Activated CD4-positive, alpha-beta T cell treated with anti-CD3 and anti-CD28 coated beads, Interleukin-2, Interleukin-6, amounts not matched to agents 100 ng/mL and 50 ng/mL, durations not matched to agents 16 hours and 8 hours (primary cell): ENCODE measurements at regions not wholly inside any gene's neighbourhood (a gene's known extent, or its start where the extent isn't known, plus 50 kb on each side); places are given as distances from the start of the nearest gene placed in this dataset.
"Not testable (repeated sequence)": the region's sequence is repeated elsewhere in the genome, so short reads cannot be mapped to it uniquely, and the experiment has no call there.

Experiments
- DNase-seq: peaks from one replicate; pipeline ENCODE4 v3.0.0-alpha.2; 2020

DNA sequence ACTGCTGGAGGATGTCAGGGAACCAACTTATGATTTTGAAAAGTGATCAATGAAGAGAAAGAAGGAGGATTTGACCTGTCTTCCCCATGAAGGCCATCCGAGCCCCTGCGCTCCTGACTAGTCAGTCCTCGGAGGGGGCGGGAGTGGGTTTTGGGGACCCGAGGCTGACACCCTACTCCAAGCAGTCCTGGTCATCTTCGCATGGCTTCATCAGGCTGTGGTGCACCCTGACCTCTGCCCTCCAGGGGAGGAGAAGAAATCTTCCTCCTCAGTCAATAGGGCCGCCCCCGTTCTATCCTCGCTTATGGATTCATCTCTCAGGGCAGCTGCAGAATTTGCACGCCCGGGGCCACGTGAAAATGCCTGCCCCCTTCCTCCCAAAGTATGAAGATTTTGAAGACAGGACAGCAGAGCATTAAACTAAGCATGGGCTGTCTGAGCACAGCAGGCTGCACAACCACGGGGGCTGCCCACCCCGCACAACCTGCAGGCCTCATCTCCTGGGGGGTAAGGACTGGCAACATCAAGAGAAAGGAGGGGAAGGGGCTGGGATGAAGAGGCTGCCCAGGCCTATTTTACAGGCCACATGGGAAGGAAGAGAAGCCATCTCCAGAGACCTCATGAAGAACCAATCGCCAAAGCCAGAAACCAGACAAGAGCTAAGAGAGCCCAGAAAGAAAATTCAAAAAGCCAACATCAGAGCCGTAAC, 138.1 kb upstream of the PHACTR3 start:
- DNase-seq = no peak

DNA sequence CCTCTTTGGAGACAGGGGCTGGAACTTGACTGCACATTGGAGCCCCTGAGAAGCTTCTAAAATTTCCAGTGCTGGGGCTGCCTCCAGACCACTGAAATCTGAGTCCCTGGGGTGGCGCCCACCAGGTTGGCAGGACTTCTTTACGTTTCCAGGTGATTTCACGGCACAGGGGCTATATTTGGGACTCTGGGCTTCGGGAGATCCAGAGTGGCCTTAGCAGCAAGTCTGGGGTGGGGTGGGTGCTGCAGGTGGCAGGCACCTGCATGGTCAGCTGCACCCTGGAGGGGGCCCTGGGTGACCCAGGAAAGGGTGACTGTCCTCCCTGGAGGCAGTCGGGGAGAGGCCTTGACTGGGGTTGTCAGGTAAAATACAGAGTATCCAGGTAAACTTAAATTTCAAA, 135.5 kb upstream of the PHACTR3 start:
- DNase-seq = no peak

DNA sequence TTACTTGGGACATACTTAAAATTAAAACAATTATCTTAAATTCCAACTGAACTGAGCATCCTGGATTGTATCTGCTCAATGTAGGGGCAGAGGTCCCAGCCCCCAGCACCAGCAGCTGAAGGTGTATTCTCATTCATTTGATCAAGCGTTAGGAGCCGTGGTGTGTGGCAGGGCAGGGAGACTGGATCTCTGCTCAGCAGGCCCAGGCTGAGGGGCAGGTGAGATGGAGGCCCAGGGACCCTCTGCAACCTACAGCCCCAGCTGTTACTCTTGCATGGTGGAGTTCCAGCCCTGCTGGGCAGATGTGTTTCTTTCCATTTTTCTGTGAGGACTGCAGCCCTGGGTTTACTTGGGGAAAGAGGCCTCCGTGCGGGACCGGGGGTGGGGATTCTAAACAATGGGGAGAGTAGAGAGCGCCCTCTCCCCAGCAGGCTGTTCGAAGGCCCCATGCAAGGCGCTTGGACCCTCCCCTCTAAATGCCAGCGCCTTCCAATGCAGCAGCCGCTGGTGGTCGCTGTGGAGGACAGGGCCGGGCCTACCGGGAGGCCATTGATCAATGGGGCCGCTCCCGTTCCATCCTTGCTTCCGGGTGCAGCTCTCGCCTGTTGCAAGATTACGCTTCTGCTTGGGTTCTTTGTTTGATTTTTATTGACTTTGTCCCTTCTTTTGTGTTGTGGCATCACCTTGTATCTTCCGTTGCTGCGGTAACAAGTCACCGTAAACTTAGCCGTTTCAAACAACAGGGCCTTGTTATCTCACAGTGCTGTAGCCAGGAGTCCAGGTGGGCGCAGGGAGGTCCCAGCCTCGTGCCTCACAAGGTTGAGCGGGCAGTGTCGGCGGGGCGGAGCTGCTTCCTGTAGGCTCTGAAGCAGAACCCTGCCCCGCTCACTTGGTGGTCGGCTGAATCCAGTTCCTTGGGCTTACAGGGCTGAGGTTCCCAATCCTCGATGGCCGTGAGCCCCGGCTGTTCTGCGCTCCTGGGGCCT, 134.8 kb upstream of the PHACTR3 start:
- no peak for DNase-seq

DNA sequence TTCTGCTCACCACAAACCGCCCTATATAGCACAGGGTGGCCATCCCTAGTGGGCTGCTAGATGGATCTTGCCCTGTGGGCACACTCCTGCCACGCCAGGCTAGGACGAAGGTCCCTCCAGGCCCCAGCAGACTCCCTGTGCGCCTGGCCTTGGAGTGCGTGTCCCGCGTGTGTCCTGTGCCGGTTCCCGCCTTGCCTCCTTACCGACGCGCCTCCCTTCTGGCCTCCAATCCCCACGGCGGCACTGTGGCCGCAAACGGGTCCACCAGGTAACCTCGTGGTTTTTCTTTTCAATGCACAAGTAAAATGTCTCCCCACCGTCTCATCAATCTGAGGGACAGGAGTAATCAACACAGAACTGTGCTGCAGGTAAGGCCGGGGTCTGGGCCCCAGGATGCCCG, 133.8 kb upstream of the PHACTR3 start:
- no peak for DNase-seq

DNA sequence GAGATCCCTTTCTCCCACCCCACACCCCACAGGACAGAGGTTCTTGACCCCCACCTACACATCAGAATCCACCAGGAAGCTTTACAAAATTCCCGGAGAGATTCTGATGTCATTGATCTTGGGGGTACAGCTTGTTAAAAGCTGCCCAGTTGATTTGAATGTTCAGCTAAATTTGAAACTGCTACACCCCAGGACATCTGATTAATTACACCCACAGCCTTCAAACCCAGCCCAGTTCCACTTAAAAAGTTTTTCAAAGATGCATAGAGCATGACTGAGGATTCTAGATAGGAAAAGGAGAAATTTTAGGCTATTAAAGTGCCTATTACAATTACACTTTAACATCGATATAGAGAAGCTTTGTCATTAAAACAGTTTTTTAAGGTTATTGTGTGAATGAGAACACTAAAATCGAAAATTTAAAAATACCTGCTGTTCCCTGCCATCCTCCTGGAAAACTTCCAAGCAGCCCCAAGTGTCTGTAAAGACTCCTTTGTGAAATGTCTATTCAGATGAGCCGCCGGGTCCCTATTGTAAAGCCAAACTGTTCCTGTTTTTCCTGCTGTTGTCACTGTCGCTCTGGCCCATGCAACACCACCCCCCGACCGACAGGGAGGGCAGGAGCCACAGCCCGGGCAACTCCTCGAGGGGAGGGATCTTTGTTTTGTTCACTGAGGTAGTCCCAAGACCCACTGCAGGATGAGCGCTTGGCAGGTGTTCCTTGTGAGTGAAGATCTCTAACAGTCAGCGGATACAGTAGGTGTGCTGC, 132.5 kb upstream of the PHACTR3 start:
- no peak for DNase-seq

DNA sequence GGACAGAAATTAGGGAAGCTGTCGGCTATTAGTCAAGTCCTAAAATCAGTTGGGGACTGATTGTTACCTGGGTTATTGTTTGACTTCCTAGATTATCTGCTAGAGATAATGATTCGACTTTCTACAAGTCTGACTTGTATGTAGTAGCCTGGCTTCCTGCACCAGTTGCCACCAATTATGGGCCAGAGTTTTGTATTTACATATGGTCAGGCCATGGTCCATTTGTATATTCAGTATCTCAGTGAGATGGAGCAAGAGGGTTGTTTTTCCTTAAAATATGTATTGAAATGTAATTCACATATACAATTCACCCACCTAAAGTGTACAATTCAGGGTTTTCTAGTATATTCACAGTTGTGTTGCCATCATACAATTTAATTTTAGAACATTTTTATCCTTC, 130.6 kb upstream of the PHACTR3 start:
- no peak for DNase-seq

DNA sequence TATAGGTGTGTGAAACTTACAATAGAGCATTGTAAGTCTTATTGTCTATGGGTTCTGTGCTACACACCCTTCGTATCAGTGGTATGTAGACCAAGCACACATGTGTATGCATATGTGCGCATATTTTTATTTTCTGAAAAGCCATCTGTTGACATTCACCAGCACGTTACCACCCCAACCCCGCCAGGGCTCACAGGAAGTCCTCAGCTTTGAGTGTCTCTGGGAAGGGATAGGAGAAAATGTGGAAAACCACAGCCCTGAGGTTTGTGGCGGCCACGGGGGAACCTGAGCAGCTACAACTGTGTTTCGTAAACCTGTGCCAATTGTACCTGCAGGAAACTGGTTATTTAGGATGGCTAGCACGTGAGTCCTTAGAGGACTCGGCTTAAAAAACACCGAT, 123.3 kb upstream of the PHACTR3 start:
- DNase-seq = no peak

DNA sequence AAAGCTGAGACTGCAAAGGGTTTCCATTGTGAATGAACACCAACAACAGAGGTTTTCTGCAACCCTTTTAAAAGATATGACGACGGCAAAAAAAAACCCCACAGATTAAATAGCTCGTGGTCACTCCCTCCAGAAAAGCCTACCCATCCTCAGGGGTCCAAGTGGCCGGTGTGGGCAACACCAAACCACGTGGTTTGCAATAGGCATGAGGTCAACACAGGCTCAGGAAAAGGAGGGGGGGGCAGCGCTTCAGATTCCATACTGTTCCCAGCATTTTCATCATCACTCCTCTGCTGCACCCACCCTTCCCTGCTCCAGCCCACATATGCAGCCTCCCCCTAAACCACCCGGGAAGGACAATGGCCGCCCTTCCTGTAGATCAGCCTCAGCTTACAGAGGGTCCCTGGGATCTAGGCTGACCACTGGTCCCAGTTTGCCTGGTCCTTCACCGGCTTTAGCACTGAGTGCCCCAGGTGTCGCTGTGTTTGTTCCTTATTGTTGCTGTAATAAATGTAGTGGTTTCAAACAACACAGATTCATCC, 122.8 kb upstream of the PHACTR3 start:
- no peak for DNase-seq

DNA sequence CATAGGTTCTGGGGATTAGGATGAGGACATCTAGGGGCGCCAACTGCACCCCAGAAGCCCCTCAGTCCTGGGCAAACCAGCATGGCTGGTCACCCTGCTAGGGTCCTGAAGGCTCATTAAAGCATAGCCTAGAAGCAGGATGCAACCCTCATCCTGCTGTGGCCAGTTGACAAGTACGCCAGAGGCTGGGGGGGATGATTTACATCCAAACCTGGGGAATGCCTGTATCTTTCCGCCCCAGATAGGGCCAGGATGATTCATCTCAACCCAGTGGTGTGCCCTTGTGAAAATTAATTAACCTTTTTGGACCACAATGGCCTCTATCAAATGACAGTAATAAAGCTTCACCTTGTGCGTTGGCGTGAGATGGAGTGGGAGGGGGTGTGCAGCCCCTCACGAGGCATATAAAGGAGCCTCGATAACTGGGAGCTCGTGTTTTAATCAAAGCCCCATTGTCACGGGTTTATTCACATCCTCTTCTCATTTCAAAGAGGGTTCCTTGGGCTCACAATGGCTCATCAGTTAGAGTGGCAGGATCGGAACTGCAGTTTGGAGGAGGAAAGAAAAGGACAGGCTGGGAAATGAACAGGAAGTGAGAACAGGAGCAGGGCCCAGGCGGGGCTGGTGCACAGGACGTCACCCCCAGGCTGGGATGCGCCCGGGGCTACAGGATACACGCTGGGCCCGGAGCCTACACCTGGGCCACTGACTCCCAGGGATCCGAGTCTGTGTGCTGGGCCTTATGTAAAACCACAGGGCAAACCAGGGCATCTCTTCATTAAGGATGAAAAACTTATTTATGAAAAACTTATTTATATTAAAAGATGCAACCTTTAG, 121.8 kb upstream of the PHACTR3 start:
- DNase-seq = no peak

DNA sequence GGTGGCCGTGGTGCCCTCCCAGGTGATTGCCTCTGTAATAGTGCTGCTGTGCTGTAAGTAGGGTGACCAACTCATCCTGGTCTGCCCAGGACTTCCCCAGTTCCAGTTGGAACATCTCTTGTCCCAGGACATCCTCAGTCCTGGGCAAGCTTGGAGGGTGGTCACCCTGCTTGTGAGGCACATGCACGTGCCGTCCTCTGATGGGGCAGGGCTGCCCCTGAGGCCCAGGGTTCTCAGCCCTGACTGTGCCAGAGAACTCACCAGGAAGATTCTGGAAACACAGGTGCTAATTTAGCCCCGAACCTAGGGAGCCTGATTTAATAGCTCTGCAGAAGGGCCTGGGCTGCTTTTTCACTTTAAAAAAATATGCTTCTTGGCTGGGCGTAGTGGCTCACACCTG, 120.9 kb upstream of the PHACTR3 start:
- DNase-seq = no peak

DNA sequence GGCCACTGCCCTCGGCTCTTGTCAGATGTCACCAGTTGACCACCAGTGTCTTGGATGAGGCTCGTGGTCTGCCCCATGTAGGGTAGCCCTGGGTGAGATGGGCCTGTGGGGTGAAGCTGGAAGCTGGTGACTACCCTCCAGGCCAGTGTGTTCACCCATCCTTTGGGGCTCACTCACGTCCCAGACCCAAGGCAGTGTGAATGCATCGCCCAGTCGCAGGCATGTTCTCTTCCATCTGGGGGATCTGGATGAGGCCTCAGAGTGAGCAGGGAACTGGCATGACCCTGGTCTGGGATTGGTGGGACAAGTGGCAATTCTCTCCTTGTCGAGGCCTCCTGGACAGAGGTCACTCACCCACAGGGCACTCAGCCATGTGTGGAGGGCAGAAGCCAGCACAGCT, 120.1 kb upstream of the PHACTR3 start:
- no peak for DNase-seq

DNA sequence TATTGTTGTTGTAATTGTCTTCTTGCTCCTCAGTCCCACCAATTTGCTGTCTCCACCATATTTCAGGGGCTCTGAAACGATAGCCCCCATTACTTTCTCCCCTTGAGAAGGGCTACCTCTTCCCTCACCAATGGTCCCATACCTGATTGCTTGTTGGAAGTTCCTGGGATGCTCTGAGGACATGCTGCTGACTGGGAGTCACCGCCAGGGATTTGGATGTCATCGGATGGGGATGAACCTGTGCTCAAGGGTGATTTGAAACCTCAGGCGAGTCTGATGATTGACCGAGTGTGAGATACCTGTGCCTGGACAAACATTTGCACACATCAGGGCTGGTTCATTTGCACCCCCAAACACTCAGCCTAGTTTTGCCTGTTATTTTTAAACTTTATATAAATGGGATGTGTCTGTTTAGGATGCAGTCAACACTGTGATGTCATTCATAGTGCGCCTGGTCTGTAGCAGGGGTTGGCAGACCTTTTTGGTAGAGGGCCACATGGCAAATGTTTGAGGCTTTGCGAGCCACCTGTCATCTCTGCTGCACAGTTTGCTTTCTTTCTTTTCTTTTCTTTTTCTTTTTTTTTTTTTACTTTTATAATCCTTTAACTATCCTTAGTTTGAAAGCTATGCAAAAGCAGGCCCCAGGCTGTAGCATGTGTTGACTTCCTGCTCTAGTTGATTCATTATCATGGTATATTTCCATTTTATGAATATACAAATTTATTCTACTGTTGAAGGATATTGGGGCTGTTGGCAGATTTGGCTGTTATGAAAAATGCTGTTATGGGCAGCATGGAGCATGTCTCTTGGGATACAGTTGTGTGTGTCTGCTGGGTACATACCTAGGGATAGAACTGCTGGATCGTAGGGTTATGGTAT, 118.5 kb upstream of the PHACTR3 start:
- no peak for DNase-seq

DNA sequence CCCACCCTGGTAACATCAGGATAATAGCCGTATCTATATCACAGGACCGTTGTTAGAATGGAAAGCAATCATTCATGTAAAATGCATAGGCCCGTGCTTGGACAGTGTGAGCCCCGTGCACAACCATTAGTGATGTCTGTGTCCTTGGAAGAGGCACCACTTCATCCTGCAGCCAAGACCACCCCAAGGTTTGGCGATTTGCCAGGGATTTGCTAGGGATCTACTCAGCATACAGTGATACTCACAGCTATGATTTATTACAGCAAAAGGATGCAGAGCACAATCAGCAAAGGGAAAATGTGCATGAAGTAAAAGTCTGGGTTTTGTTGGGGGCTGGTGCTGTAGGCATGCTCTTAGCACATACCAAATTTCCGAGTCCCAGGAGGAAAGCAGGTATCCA, 115.9 kb upstream of the PHACTR3 start:
- DNase-seq = not testable (repeated sequence)

DNA sequence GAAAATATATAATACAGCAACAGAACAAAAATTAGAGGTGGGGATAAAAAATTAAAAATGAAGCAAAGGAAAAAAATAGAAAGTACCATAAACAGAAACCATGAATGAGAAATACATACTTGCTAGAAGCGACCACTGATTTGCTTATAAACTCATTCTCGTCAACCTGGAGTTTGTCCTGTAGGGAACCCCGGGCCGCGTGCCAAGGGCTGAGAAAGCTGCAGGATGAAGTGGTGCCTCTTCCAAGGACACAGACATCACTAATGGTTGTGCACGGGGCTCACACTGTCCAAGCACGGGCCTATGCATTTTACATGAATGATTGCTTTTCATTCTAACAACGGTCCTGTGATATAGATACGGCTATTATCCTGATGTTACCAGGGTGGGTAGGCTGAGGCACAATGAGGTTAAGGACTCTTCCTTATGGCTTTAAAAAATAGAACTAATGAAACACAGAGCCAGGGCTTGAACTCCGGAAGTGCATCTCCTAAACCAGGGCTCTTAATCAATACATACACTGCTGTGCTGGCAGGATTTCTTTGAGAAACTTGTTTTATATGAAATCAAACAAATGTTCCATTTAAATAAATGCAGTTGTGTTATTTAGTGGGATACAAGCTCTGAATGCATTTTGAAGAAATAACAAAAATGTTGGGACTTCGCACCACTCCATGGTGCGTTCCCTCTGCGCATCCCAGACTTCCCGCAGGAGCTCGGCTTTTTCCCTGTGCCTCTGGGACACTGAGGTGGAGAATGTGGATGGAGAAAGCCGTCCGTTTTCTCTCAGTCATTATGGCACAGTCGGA, 113.9 kb upstream of the PHACTR3 start:
- not testable (repeated sequence) for DNase-seq

DNA sequence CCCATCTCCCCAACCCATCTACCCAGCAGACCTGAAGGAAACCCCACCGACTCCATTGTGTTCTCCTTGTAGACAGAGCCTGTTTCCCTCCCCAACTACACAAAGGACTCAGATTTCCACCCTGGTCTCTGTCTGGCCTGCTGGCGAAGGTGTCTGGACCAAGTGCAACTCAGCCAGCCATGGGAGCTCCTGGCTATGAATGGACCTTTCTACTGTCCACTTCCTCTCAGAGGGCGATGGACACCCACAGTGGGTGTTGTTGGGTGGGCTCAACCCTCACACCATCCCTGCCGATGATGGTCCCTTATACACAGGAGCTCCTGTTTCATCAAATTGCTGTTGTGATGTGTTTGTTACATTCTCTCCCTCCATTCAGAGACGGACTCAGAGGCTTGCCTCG, 112.5 kb upstream of the PHACTR3 start:
- no peak for DNase-seq

DNA sequence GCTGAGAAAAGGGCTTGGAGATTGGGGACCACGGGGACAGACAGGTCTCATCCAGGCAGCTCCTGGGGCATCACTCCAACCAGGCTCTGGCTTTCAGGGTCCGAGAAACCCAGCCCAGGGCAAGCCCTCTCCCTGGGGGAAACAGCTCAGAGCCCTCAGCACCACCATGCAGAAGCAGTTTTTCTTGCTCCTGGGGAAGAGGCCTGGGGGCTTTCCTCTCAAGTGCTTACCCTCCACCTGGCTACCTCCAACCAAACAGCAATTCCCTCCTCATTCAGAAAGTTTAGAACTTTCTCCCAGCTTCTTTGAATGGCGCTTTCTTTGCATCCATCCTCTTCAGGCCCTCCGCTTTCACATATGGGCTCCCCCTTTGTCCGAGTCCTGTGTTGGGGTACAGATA, 110.4 kb upstream of the PHACTR3 start:
- DNase-seq = no peak

DNA sequence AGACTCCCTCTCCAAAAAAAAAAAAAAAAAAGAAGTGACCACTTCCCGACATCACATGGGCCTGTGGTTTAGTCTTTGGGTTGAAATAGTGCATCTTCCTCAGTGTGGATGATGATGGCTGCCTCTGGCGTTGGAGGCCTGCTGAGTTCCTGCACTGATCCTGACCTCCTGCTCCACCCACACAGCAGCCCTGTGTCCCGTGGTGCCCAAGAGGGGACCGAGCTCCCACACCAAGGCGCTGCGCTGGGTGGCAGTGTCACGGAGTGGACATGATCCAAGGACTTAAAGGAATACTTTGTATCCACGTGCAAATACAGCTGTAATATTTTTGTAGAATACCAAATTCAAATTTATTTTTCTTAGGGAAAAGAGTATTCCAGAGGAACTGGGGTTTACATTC, 109.2 kb upstream of the PHACTR3 start:
- DNase-seq = no peak

DNA sequence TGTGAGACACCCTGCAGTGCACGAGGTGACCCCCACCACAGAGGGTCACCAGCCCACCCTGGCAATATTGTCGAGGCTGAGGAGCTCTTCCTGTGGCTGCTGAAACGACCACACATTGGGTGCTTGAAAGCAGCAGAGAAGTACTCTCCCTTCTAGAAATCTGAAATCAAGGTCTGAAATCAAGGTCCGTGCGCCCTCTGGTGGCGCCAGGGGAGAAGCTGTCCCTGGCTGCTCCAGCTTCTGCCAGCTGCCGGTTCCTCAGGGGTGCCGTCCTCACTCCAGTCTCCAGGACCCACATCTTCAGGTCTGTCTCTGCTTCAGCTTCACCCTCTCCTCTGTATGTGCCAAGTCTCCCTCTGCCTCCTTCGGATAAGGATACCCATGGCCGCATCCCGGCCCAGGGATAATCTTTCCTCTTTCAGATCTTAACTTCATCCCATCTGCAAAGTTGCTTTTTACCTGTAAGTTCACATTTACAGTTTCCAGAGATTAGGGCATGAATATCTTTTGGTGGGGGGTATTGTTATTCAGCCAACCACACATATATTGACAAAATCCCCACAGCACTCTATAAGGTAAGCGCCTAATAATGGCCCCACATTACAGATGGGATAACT, 108.3 kb upstream of the PHACTR3 start:
- peak; percentile 71 for DNase-seq

DNA sequence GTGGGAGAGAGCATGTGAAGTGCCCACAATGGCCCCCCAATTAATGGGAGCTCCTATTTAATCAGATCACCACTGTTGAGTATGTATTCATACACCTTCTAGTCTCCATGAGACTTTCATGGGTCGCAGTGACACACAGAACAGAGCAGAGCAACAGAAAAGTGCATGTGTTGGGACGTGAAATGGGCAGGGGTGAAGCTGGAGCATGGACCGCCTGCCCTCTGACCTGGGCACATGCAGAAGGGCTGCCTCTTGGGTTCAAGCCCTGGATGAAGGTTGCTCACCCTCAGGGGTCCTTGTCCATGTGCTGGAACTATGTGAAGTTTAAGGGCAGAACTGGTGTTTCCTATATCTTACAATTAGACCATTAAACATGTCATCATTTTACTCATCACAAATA, 106.0 kb upstream of the PHACTR3 start:
- DNase-seq = no peak

DNA sequence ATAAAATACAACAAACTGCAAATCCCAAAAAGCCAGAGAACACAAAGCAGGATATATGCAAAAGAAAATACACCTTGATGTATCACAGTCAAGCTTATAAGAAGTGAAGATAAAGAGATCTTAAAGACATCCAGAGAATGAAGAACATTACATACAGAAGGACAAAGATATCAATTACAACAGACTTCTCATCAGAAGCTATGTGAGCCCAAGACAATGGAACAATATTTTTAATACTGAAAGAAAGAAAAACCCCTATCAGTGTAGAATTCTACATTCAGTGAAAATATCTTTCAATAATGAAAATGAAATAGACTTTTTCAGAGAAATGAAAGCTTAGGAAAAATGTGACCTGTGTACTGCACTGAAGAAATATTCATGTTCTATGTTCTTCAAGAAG, 104.5 kb upstream of the PHACTR3 start:
- DNase-seq = no peak
